Stromal cell of bone marrow (primary cell): ENCODE measurements at regions not wholly inside any gene's neighbourhood (a gene's known extent, or its start where the extent isn't known, plus 50 kb on each side); places are given as distances from the start of the nearest gene placed in this dataset.

Source experiments
- DNase-seq: peaks from one replicate; pipeline ENCODE4 v3.0.0-alpha.2; 2012; ENCODE audit warnings: low read depth

GRCh38 chr13:69423844-69424243 is 683.8 kb upstream of the ATXN8OS start:
- no peak for DNase-seq

- no peak for DNase-seq
These were observed 689.3 kb upstream of the ATXN8OS start for GRCh38 chr13:69418319-69418718.

DNA sequence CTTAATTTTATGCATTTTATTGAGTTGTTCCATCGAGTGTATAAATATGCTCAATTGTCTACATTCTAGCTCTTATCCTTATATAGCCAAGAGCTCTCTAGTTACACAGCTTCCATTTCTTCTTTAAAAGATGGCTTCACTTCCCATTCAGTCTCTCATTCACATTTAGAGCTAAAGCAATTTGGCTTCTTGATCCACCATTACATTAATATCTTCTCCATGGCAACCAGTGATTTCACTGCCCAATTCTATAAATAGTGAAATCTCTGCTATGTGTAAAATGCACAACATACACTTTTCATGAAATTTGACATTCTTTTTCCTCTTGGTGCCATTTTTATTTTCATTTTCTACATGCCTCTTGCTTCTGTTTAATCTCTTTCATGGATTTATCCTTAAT is 696.9 kb upstream of the ATXN8OS start:
- no peak for DNase-seq

DNA sequence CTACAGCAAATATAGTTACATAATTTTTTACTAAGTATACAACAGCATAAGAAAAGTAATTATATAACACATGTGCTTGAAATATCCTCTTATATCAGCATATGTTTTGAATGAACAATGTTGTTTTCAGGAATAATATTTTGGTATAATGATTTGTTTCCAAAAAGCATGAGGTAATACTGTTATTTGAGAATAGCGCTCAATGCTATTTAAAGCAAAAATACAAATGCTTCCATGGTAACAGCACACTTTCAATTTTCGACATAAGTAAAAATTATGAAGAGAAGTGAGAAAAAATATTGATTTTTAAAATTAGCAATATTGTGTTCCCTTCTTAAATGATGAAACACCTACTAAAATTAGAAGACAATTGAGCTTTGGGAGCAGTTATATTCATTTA is 715.9 kb upstream of the ATXN8OS start:
- DNase-seq = no peak

GRCh38 chr13:69389899-69390298 is 717.7 kb upstream of the ATXN8OS start:
- DNase-seq = no peak

GRCh38 chr13:69373747-69374425 is 733.7 kb upstream of the ATXN8OS start:
- no peak for DNase-seq

DNA sequence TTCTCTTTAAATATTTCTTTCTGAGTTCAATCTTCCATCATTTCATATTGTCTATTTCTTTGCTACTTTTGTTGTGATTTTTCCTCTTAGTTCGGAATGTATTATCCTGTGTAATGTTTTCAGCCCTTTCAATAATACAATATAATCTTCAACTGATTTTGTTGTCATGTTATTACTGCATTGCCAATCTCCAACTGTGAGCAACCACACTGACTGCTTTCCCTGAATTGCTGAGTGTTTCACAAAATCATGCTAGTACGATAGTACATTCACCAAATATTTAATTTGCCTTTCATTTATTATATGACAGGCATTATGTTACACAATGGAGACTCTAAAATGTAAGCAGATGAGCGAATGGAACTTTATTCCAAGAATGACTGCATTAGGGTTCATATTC is 744.3 kb upstream of the ATXN8OS start:
- DNase-seq = no peak

DNA sequence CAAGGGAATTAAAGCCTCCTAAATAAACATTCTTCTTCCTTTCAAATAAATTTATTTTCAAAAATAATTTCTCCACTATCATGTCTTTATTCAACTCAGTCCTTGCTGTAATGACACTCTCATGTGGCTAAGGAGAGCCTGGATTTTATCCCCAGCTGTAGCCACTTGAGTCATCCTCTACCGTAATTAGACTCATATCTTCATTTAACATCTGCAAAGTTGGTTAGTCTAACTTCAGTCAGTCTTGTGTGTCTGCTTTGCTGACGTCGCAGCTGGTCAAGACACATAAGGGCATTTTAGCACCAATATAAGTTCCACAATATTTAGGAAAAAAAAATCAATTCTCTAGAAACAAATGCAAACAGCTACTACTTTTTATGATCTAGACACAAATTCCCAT is 776.4 kb upstream of the ATXN8OS start:
- no peak for DNase-seq

DNA sequence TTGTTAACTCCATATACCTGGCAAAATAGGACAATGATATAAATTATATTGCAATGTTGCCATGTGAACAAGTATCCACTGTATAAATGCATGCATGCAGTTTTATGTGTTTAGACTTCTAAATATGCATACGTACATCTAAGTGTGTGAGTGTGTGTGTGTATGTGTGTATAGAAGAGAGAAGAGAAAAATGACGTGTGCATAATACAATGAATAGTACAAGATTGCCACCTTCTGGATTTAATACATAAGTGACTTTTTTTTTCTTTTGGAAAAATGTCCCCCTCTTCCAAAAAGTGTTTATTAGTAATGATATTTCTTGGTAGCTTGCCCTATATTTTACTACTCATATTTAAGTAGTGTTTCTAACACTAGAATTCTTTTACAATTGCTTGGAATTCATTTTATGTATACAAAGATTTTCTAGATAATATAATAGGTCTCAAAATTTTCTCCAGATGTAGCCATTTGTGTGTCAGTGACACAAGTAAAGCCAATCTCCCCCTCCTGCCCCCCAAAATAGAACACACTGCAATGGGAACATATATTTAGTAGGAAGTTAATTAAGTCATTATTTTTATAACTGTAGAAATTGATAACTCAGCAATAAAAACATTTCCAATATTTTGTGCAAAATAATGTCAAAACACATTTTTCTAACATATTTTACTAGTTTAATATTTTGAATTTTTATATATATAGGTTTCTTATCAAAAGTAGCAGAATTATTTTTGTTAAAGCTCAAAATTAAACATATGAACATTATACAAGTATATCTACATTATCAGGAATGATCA is 783.3 kb upstream of the ATXN8OS start:
- no peak for DNase-seq

DNA sequence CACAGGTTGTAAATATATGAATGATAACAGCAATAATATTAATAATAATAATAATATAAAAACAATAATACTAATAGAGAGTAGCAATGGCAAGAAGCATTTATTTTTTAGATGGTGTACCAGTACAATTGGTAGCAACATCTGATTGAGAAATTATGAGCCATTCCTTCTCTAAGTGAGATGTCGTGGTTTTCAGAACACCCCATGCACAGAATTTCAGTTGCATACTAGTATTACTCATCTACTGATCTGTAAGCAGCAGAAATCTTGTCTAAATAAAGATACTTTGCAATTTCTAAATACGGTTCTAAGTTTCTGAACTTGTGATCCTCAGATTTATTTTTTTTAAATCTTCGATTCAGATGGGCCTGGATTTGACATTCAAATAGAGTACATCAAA is 788.0 kb upstream of the ATXN8OS start:
- no peak for DNase-seq

- no peak for DNase-seq
These were observed 792.6 kb upstream of the ATXN8OS start for GRCh38 chr13:69315039-69315438.

GRCh38 chr13:69306766-69307165 is 800.9 kb upstream of the ATXN8OS start:
- no peak for DNase-seq

GRCh38 chr13:69300131-69300530 is 807.5 kb upstream of the ATXN8OS start:
- DNase-seq = no peak

GRCh38 chr13:69296130-69296529 is 811.5 kb upstream of the ATXN8OS start:
- no peak for DNase-seq

DNA sequence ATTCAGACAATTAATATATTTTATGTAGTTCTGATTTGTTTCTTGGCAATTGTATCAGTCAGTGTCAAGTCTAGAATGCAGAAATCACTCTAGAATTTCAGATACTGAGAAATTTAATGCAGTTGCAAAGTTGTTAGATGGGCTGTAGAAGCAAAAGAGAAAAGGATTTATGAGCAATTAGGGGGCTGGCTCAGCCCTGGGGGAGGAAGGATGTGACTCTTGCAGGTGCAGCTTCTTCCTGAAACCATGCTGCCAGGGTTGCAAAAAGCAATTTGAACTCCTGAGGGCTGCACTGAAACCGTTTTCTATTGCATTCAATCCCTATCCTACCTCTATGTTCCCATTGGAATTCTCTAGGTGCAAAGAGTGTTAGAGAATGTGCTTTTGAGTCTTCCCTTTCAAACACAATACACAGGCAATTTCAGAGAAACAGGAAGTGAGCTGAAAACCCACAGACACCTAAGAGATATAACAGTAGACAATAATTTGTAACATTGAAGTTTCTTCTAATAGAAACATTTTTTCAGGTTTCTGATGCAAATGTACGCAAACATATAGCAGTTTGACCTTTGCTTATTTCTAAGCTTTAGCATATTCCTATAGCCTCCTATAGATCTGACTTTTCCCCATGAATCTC is 814.7 kb upstream of the ATXN8OS start:
- no peak for DNase-seq

DNA sequence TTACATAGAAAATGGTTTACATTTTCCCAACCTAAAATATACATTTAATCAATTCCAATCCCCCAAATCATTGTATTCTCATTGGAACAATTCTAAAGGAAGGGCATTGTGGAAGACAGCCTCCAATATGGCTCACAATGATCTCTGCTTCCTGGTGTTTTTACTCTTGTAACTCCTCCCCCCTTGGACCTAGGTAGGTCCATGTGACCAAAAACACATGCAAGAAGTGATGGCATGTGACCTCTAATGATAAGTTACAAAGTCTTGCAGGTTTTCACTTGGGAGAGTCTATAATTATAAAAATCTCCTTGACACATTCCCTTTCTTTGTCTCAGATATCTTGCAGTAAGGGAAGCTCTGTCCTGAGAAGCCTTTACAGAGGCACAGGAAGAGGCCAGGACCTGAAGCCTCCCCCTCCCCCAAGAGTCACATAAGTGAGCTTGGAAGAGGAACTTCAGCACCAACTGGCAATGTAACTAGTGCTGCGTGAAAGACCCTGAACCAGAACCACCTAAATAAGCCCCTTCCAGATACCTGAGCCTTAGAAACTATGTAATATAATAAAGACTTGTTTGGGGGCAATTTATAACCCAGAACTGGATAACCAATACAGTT is 816.2 kb upstream of the ATXN8OS start:
- DNase-seq = no peak

DNA sequence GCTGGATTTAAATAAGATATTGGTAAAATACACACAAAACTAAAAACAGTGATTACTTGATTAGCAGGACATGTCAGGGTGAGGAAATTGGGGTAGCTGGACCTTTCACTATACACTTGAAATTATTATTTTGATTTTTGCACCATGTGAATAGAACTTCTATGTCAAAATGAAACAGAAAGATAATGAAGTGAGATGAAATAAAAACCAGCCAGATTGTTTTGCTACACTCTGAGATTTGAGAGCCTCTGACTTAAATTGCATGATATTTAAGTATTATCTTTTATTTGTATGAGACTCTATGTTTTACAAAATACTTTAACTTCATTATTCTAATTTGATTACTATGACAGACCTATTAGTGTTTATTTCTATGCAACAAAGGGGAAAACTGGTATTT is 819.6 kb upstream of the ATXN8OS start:
- no peak for DNase-seq

DNA sequence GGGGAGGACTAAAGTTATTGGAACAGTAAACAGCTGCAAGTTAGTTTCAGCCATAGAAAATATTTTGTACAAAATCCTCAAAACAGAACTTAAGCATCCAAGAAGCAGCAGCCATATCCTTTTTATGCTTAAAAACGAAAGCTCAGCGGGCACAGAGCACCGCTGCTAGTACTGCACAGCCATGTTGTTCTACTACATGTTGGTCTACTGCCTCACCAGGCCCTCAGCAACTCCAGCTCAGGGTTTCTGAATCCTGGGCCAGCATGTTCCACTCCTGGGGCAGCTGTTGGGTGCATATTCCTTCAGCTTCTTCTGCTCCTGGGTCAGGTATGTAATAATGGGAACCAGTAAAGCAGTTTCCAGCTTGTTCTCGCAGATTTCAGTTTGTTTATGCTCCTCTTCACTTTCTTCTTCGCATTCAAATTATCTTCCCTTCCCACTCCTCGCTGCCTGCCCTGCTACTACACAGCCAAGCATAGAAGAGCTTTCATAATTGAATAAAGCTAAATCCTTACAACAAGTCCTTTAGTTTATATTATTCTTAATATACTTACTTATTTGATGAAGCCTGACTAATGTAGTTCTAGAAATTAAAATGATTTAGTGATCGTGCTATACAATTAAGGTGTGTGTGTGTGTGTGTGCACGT is 820.5 kb upstream of the ATXN8OS start:
- no peak for DNase-seq

DNA sequence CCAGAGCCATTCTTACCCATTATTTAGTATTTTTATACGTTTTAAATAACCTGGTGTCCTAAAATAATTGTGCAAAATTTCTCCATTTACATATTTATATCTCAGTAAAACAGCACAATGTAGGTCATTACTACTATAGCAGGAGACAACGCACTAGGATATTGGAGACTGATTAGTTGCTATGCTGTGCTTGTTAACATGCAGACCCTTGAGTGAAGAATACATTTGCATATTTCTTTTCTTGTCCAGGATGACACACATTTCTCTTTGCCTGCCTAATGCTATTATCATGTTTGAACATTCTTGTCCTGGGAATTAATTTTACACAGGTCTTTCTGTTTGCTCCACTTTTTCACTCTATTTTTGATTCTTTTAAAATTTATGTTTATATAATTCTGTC is 823.8 kb upstream of the ATXN8OS start:
- no peak for DNase-seq

DNA sequence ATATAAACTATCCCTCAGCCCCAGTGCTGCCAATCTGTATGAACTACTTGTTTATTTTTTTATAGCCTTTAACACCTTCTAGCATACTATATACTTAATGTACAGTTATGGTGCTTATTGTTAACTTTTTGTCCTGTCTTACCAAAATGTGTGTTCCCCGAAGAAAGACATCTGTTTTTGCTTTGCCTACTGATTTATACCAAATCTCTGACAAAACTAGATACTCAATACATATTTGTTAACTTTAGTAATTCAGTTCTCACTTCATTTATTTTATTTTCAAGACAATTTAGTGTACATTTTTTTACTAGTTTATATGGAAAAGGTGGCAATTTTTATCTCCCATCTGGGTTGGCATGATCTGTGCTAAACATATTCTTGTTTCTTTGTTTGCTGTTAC is 824.3 kb upstream of the ATXN8OS start:
- no peak for DNase-seq

- DNase-seq = no peak
These were observed 827.2 kb upstream of the ATXN8OS start for GRCh38 chr13:69280399-69280798.

- no peak for DNase-seq
These were observed 828.4 kb upstream of the ATXN8OS start for GRCh38 chr13:69279213-69279612.
